ENCODE measurements at regions not wholly inside any gene's neighbourhood (a gene's known extent, or its start where the extent isn't known, plus 50 kb on each side); places are given as distances from the start of the nearest gene placed in this dataset.

- no peak overlapping the region for H3K4me3 ChIP-seq
- WGBS, 3 donors: 2 to 4% (median 4%) methylated on average over 46 to 77 of the region's 77 CpGs
- peaks cover 0 to 10% of the 10 kb centered on the region in 2 donors for H3K9me3 ChIP-seq
- H3K27me3 ChIP-seq: peaks cover 10% of the 10 kb centered on the region
- intact Hi-C loops (cut with DNase I): no loop called here
- DNase-seq: no peak
- TF ChIP-seq EP300 (IDR thresholded peaks at IDR 0.05) (no peak), CTCF (IDR thresholded peaks at IDR 0.05) (no peak), POLR2A (IDR thresholded peaks at IDR 0.05) (no peak)
- no peaks in the 10 kb centered on the region for H3K36me3 ChIP-seq
- H3K4me1 ChIP-seq (ENCODE audit: insufficient read depth): peaks cover 2% of the 10 kb centered on the region
- no peak overlapping the region for H3K27ac ChIP-seq
These were observed 130.4 kb downstream of the TMEM174 start for GRCh38 chr5:73303148-73304079.

- Histone ChIP-seq H3K27me3 (peaks cover 10% of the 10 kb centered on the region), H3K4me1 (ENCODE audit: insufficient read depth) (peaks cover 2% of the 10 kb centered on the region), H3K27ac (no peak overlapping the region), H3K4me3 (no peak overlapping the region), H3K9me3 (peaks cover 0 to 10% of the 10 kb centered on the region in 2 donors), H3K36me3 (no peaks in the 10 kb centered on the region)
- whole genome bisulfite sequencing, 3 donors: 9 to 14% (median 11%) methylated on average over 9 of the region's 9 CpGs
- no peak for DNase-seq
- intact Hi-C loops (cut with DNase I): no loop called here
- TF ChIP-seq POLR2A (IDR thresholded peaks at IDR 0.05): no peak
- TF ChIP-seq EP300 (IDR thresholded peaks at IDR 0.05): no peak
- no peak for TF ChIP-seq CTCF (IDR thresholded peaks at IDR 0.05)
These were observed 129.8 kb downstream of the TMEM174 start for GRCh38 chr5:73302797-73303147.

GRCh38 chr5:73301208-73301901 lies 128.4 kb downstream of the TMEM174 start:
- 6 to 10% (median 9%) methylated on average over 22 of the region's 22 CpGs for WGBS, 3 donors
- H3K4me3 ChIP-seq: no peak overlapping the region
- no peak for DNase-seq
- peaks cover 10% of the 10 kb centered on the region for H3K27me3 ChIP-seq
- H3K4me1 ChIP-seq (ENCODE audit: insufficient read depth): peaks cover 2% of the 10 kb centered on the region
- H3K27ac ChIP-seq: no peak overlapping the region
- H3K9me3 ChIP-seq: peaks cover 0 to 10% of the 10 kb centered on the region in 2 donors
- TF ChIP-seq CTCF (IDR thresholded peaks at IDR 0.05) (no peak), EP300 (IDR thresholded peaks at IDR 0.05) (no peak), POLR2A (IDR thresholded peaks at IDR 0.05) (no peak)
- H3K36me3 ChIP-seq: no peaks in the 10 kb centered on the region
- intact Hi-C loops (cut with DNase I): no loop called here

- intact Hi-C loops (cut with DNase I): no loop called here
- H3K4me1 ChIP-seq (ENCODE audit: insufficient read depth): peaks cover 2% of the 10 kb centered on the region
These were observed 127.6 kb downstream of the TMEM174 start for GRCh38 chr5:73300337-73301207.

More at GRCh38 chr5:73300337-73301207, 127.6 kb downstream of the TMEM174 start:
- H3K4me3 ChIP-seq: no peak overlapping the region
- DNase-seq: no peak
- peaks cover 10% of the 10 kb centered on the region for H3K27me3 ChIP-seq
- TF ChIP-seq POLR2A (IDR thresholded peaks at IDR 0.05) (no peak), EP300 (IDR thresholded peaks at IDR 0.05) (no peak), CTCF (IDR thresholded peaks at IDR 0.05) (no peak)
- H3K36me3 ChIP-seq: no peaks in the 10 kb centered on the region
- H3K9me3 ChIP-seq: peaks cover 0 to 10% of the 10 kb centered on the region in 2 donors
- 7 to 9% (median 8%) methylated on average over 37 of the region's 37 CpGs for WGBS, 3 donors
- H3K27ac ChIP-seq: no peak overlapping the region

All from ovary (tissue), 7 donors.